Vagina (tissue), 2 donors: ENCODE measurements at regions not wholly inside any gene's neighbourhood (a gene's known extent, or its start where the extent isn't known, plus 50 kb on each side); places are given as distances from the start of the nearest gene placed in this dataset.

Experiments used
- CTCF ChIP-seq, 3 experiments: fragments of 450-650 bp in 2 of 3; fragments of 200-600 bp in 1 of 3; sonication (generic) in 1 of 3; IDR thresholded peaks; one replicate each; pipeline ENCODE4 v1.5.1; 2017 to 2019; ENCODE audit warnings: antibody characterized with exemption in 3 of 3, mild to moderate bottlenecking in 2 of 3, moderate library complexity in 2 of 3
- POLR2A ChIP-seq, 2 donors: fragments of 450-650 bp; IDR thresholded peaks; one replicate each; pipeline ENCODE4 v1.6.1; 2017; ENCODE audit warnings: antibody characterized with exemption in 2 of 2, mild to moderate bottlenecking in 2 of 2, moderate library complexity in 2 of 2

- TF ChIP-seq CTCF (IDR thresholded peaks at IDR 0.05) (no peak), POLR2A (IDR thresholded peaks at IDR 0.05) (no peak)
These were observed 130.1 kb upstream of the ASCC3 start for GRCh38 chr6:101011186-101011585.
